Suppressor macrophage (primary cell): ENCODE measurements at regions not wholly inside any gene's neighbourhood (a gene's known extent, or its start where the extent isn't known, plus 50 kb on each side); places are given as distances from the start of the nearest gene placed in this dataset.

Experiments used
- DNase-seq, 4 experiments: peaks; one replicate each; pipeline ENCODE4 v3.0.0-alpha.2; 2020 to 2022

DNA sequence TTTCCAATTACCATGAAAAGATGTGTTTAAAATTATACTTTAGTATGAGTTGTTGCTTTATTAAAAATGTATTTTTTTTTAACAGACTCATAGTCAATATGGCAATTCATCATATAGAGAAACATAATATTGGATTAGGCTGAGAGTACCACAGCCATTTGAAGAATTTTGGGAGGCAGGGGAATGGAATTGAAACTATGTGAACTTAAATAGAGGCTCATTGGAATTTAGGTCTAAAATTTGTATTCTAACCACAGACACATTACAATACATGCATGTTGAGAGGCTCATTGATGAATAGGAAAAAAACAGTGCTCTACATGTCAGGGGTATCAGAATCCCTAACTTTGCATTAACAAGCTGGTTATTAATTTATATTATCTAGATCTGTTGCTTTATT, 269.6 kb downstream of the DKK2 start:
- DNase-seq = no peak

DNA sequence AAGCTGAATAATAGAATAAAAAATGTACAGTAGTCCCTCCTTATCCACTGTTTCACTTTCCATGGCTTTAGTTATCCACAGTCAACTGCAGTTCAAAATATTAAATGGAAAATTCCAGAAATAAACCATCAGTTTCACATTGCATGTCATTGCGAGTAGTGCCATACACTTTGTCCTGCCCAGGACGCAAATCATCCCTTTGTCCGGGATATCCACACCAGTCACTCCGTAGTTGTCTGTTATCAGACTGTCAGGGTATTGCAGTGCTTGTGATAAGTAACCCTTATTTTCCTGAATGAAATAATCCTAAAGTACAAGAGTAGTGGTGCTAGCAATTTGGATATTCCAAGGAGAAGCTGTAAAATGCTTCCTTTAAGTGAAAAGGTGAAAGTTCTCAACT, 271.3 kb downstream of the DKK2 start:
- DNase-seq = no peak

DNA sequence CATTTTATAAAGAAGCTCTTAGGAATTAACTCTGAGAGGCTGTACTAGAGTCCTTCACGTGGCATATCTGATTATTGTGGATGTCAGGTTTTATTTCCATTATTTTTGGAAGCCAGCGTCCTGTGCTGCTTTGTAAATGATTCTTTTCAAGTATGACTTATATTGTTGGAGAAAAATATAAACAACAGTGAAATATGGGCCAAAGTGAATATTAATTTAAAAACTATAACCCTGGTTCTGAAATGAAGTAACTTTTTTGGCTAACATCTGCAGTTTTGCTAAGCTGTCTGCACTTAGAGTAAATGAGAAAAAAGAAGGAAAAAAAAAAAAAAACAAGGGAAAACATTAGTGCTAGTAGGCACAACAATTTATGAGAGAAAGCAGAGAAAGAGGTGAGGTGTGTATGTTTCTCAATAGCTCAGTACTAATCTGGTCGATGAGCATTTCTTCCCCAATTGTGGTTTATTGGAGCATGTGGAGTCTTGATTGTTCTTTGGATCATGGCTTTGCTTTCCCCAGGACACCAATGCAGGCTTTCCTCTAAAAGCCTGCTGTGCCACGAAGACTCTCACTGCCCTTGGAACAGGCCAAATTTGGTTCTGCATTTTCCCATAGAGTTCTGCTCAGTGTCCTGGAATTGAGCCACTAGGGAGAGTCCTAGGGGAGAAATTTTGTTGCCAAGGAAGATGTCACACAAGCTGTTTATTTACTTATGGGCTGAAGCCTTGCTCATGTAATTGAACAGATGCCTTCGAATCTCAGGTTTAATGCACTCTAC, 273.3 kb downstream of the DKK2 start:
- DNase-seq = no peak

DNA sequence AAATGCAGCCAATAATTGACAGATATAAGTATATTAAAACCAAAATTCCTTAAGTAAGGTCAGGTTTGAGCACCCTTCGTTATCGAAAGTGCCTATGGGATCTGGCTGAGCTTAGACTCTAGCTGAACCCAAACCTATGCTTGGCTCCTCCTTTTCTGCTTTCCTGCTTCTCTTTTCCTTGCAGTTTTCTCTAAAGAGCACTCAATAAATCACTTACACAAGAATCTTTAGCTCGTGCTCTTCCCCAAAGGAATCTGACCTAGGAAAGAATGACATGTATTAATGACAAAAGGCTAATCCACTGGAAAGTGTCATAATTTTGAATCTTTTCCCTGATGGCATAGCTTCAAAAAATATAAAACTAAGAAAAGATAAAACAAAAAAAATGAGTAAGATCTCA, 282.7 kb downstream of the DKK2 start:
- no peak for DNase-seq

DNA sequence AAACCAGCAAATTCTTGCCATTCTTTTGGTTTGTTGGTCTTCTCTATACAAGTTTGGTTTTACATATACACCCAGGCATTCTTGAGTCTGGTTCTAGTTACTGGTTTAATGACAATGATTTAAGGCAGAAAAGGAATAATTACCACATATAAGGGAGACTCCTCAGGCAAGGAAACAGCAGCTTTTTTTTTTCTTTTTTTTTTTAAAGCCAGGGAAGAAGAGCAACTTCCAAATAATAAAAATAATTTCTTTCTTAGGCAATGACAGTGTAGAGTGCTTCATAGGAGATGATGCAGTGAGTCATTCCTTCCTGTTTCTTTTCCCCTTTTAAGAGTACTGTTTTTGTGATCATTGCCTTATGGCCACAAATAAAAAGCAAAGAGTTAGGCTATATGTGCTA, 289.7 kb downstream of the DKK2 start:
- peak; percentile 4 to 79 (median 41) for DNase-seq

DNA sequence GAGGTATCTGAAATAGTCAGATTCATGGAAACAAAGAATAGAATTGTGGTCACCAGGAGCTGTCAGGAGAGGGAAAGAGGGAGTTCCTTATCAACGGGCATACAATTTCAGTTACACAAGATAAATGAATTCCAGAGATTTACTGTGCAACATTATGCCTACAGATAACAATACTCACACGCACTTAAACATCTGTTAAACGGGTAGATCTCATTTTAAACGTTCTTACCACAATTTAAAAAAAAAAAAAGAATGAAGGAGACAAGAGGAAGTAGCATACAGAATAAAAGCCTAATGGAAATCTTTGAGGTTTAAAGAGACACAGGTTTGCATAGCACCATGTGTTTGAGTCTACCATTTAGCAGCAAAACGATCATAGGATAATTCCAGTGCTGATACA, 298.0 kb downstream of the DKK2 start:
- no peak for DNase-seq

DNA sequence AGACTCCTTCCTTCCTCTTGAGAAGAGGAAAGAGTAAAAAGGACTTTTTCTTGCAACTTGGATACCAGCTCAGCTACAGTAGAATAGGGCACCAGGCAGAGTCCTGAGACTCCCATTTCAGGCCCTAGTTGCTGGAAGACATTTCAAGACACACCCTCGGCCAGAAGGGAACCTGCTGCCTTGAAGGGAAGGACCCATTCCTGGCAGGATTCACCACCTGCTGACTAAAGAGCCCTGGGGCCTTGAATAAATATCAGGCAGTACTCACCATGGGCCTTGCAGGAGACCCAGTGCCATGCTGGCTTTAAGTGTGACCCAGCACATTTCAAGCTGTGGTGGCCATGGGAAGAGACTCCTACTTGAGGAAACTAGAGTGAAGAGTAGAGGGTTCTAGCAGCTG, 317.6 kb downstream of the DKK2 start:
- DNase-seq = no peak

DNA sequence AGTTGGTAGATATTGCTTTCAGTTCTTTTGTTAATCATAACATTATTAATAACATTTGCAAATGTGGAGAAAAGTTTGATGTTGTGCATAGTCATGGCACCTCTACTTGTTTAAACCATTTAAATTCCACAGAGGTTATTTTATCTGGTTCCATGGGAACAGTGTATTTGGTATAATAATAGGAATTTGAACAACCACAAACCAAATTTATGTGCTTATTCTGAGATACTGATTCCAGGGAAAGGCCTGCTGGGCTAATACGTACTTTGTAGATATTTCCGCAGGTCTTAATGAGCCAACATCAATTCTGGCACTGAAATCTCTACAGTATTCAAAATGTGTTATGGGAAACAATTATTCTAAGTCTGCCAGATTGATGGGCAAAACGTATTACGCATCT, 319.0 kb downstream of the DKK2 start:
- no peak for DNase-seq

DNA sequence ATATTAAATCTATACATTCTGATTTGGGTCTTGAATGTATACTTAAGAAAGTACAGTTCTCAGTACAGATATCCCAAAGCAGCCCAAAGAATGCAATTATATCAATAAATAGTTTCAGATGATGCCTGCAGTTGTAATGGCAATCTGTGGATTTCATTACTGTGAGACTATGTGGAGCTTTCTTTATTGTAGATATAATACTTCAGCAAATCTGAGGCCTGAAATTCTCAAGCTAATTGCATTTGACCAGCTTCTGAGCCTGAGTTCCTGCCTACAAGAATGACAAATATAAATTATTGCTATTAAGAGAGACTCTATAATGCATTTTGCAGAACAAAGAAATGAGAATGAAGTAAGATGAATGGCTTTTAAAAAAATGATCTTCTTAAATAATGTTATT, 320.3 kb downstream of the DKK2 start:
- DNase-seq = no peak

DNA sequence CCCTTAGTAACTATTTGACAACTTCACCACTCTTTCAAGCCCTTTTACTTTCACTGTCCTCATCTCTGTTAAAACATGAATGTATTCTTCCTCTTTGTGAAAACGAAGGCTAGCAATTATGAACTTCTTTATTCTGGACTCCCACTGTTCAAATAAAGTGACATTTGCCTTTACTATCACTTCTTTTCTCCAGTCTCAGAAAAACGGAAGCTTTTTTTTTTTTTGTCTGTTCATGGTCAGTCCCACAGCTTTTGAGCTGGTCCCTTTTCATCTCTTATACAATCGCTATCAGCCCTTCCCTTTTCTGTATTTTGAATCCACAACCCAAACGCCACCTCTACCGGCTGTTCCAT, 327.7 kb downstream of the DKK2 start:
- peak; percentile 32 to 80 (median 56) for DNase-seq

DNA sequence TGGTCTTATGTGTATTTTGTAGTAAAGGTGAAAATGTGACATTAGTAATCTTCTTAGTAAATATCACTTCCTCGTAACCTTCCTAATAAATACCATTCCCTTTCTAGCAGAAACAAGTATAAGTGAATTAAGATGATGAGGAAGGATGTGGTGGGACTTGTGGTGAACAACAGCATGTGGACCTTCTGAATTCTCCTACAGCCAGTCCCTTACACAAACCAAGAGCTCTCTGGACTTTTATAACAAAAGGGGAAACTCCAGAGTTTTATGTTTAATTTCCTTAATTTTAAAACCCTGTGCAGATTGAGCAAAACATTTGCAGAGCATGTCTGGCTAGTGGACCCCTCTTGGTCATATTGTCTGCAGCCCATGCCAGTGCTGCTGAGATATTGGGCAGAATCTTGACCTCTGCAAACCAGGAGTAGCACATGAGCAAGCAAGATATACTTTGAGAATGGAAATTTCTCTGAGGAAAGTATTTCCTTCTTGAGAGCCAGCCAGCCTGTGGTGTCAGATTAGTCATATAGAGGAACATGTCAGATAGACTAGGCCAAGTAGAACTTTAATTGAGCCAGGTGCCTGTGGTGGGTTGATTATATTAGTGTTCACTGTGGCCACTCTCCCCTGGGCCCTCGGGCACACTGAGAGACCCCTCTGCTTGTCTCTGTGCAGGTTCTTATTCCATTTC, 328.2 kb downstream of the DKK2 start:
- DNase-seq = peak; percentile 27 to 77 (median 56)

DNA sequence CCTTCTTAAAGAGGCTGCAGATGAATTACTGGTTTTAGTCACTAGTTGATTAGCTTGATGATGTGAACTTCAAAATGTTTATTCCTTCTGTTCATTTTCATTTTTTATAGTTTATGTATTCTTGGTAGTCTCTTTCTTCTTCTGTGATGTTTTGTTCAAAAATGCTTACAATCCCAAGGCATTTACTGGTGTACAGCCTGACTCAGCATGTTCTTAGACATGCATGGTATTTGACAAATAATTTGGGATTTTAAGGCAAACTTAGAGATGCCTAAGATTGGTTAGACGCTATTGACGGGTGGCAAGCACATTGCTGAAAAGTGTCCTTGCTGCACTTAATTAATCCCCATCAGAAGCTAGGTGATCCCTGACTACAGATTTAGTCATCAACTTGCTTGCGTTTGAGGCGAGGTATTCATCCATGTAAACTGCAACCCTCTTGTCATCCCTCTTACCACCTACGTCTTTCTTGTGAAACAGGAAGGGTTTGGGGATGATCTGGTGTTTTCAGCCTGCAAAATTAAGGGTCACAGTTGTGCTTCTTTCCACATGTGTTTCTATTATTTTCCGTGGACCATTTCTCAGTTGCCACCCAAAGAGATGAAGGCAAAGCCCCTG, 331.8 kb downstream of the DKK2 start:
- DNase-seq = no peak

DNA sequence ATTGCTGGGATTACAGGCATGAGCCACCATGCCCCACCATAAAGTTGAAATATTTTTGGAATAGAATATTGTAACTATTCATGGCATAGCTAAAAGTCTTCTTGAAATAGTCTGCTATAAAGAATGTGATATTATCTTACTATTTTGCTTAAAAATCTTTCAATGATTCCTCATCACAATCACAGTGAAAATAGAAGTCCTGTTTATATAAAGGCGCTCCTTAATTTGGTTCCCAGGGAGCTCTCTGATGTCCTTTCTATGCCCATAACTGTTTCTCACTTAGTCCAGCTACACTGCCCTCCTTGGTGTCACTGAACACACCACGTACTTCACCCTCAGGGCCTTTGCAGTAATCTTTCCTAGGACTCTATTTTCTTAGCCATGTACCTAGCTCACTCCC, 331.7 kb upstream of the GIMD1 start:
- no peak for DNase-seq

DNA sequence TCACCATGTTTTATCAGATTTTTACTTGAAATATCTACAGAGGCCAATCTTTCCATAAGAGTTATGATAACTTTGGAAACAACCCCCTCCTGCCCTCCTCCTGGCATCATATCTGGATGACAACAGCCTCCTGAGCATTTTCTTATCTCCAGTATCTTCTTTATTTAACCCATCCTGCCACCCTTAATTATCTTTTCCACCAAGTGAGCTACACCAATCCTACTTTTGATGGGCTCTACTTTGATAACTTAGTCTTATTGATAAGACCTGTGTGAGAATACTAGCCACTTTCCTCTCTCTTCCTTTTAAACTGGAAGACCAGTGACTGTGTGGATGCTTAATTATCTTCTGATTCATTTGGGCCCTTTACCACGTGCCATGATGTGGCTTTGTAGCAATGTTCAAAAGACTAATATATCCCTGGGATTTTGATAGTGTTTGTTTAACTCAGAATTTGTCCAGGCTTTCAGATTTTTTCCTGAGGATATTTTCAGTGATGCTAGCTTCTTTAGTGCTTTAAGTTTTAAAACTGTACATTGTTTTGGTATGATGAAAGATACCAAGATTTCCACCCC, 330.1 kb upstream of the GIMD1 start:
- no peak for DNase-seq

DNA sequence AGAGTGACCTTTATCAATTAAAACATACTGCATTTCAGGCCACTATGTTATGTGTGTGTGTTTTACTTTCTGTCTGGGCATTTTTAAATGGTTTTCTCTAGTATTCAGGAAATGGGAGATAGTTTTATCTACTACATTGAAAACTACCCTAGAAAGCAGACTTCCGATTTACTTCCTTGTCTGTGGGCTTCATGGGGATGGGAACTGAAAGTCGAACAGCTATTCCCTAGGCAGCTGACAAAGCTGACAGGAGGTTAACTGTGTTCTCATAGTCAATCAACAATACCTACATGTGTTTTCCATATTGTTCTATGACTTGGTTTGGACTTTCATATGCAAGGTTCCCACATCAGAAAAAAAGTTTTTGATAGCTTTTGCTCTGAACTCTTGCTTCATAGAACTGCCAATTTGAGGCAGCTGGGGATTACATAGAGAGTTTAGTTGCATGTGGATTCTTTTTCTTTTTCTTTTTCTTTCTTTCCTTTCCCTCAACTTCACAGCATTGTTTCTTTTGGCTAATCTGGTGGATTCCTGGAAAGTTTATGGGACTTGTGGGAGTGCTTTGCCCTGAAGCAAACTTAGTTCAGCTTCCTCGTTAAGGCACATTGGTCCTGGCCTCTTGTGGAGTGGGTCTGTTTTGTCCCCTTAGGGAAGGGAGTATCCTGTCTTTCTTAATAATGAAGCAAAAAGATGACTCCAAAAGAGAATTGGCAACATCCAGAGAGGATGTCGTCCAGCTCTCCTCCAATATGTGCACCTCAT, 327.1 kb upstream of the GIMD1 start:
- peak in 2 of 4 experiments; percentile 33 to 61 for DNase-seq

DNA sequence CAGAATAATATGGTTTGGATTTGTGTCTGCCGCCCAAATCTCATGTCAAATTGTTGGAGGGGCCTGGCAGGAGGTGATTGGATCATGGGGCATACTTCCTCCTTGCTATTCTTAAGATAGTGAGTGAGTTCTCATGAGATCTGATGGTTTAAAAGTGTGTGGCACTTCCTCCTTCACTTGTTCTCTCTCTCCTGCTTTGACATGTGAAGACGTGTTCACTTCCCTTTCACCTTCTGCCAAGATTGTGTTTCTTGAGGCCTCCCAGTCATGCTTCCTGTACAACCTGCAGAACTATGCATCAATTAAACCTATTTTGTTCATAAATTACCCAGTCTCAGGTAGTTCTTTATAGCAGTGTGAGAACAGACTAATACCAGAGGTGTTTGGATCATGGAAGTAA, 325.7 kb upstream of the GIMD1 start:
- DNase-seq = peak in 3 of 4 experiments; percentile 18 to 59 (median 55)

DNA sequence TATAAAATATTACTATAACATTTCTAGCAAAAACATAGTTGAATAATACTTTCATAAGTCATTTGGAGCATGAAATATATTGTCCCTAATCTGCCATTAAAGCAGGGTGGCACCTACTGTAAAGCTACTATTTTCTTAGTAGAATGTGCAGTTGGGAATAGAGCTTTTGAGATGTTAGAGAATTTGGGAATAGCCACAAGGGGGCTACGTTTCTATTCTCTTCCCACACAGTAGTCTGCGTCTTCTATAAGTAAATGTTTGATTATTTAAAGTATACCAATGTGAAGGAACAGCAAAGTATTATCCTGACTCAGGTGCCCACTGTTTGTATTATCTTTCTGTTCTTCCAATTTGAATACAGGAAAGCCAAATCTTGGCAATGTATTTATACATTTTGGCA, 323.2 kb upstream of the GIMD1 start:
- no peak for DNase-seq

DNA sequence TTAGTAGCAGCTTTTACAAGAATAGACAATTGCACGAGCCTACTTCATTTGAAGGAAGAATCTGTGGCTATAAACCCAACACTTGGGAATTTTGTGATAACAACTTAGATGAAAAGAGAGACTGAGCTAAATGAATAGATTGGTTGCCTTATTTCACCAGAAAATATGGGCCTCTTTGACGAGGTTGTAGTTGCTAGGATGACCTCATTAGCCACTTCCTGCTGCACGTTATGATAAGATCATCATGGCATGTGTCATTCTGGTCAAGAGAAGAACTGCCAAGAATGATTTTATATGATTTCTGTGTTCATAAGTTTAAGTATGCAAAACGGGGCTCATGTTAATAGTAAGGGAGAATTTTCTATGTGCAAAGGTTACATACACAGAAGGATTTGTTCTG, 321.9 kb upstream of the GIMD1 start:
- peak; percentile 30 to 76 (median 57) for DNase-seq

DNA sequence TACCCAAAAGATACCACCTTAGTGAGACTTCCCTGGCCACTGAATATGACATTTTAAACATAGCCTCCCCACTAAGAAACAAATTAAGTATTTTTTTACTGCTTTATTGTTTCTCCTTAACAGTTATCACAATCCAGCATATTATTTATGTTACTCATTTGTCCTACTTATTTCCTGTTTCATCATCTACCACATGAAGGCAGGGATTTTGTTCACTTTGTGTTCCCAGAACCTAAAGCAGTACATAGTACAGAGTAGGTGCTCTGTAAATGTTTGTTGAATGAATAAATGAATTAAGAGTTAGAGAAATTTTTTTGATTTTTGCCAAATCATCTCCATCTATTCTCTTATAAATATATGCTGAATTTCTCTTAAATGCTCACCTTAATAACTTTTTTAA, 318.4 kb upstream of the GIMD1 start:
- DNase-seq = no peak

DNA sequence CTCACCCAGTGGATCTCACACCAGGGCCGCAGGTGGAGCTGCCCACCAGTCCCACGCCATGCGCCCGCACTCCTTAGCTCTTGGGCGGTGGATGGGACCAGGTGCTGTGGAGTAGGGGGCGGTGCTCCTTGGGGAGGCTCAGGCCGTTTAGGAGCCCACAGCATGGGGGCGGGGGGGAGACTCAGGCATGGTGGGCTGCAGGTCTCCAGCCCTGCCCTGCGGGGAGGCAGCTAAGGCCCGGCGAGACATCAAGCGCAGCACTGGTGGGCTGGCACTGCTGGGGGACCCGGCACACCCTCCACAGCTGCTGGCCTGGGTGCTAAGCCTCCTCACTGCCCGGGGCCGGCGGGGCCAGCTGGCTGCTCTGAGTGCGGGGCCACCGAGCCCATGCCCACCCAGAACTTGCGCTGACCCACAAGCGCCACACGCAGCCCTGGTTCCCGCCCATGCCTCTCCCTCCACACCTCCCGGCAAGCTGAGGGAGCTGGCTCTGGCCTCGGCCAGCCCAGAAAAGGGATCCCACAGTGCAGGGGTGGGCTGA, 312.9 kb upstream of the GIMD1 start:
- DNase-seq = no peak

DNA sequence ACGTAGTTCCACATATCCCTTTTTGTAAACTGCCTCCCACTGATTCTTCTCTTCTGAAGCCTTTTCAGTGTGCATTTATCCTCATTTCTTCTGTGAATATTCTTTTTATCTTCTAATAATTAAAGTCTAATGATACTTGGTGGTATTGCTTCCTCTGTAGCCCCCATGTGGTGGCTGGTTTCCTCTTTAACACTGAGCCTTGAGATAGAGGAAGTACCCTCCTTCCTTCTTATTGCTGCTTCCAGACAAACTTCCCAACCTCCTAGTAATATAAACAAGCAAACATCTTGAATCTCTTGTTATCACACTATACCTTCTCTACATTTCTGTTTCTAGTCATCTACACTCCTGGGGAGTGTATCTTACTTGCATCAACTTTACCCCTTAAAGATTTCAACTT, 310.5 kb upstream of the GIMD1 start:
- DNase-seq = peak; percentile 4 to 68 (median 50)

DNA sequence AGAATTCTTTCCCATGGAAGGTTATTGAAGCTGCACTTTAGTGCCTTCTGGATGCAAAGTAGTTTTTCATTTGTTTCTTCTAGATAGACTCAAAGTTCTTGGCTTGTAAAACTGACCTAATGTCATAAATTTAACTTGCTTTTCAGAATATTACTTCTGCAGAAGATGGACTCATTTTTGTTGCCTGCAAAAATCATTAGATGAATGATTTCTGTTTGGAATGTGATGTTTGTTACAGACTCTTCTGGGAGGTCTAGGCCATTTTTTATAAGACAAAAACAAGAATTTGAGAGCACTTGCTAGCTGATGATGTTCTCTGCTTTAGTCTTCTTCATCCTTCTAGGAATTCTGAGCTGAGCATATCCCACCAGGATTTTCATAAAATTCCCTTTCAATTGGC, 308.6 kb upstream of the GIMD1 start:
- no peak for DNase-seq
